AG04449 (cell line): ENCODE measurements at regions not wholly inside any gene's neighbourhood (a gene's known extent, or its start where the extent isn't known, plus 50 kb on each side); places are given as distances from the start of the nearest gene placed in this dataset.

ENCODE experiments used
- CTCF ChIA-PET: fragments of 350-600 bp; formaldehyde crosslinking; extraction: SDS; loops from one replicate; lab custom pipeline; 2021; ENCODE audit warnings: antibody characterized with exemption; lab: Yijun Ruan, JAX
- POLR2A ChIA-PET: fragments of 400-600, 350-600 bp; formaldehyde crosslinking; extraction: SDS; loops from one replicate; lab custom pipeline; 2020; ENCODE audit warnings: antibody characterized with exemption, inconsistent platforms; lab: Yijun Ruan, JAX
- DNase-seq: peaks from one replicate; pipeline ENCODE4 v3.0.0-alpha.2; 2010; ENCODE audit warnings: low read depth, low spot score
- H3K4me3 ChIP-seq: 2 replicates; pipeline ENCODE4 v1.5.1; 2011; ENCODE audit warnings: low read depth, mild to moderate bottlenecking, control low read depth, low read length
- TF ChIP-seq, protein P1 (sequence below): IDR thresholded peaks from one replicate; pipeline ENCODE4 v1.5.1; 2011; ENCODE audit warnings: mild to moderate bottlenecking, moderate library complexity, low read length, control low read depth, inconsistent platforms; ENCODE audit not compliant: insufficient read depth; ENCODE audit errors: missing control alignments

DNA sequence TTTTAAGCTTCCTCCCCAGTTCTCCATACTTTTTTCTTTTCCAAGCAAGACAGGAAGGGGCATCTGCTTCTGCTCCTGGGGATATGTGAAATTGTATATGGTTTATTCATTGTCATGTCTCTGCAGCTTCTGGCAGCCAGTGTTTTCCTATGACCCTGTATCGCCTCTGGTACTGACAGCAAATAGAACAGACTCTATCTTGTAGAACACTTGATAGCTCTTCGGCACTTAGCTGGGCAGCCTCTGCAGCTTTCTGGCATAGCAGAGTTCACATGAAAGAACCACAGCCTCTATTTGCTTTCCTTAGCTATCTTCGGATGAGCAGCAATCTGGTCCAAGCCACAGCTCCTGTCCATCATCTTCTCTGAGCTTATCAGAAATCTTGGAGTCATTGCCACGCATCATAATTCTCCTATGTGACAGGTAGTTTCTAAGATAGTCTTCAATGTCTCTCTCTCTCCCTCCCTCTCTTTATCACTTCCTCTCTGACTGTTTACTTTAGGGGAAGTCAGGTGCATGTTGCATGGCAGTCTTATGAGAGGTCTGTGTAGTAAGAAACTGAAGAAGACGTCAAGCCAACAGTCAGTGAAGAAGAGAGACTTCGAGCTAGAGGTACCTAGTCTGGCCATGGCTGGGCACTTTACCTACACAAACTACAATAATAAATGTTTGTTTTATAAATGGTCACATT, 627.7 kb upstream of the CDH2 start:
- no peak overlapping the region for H3K4me3 ChIP-seq
- TF ChIP-seq, protein P1, sequence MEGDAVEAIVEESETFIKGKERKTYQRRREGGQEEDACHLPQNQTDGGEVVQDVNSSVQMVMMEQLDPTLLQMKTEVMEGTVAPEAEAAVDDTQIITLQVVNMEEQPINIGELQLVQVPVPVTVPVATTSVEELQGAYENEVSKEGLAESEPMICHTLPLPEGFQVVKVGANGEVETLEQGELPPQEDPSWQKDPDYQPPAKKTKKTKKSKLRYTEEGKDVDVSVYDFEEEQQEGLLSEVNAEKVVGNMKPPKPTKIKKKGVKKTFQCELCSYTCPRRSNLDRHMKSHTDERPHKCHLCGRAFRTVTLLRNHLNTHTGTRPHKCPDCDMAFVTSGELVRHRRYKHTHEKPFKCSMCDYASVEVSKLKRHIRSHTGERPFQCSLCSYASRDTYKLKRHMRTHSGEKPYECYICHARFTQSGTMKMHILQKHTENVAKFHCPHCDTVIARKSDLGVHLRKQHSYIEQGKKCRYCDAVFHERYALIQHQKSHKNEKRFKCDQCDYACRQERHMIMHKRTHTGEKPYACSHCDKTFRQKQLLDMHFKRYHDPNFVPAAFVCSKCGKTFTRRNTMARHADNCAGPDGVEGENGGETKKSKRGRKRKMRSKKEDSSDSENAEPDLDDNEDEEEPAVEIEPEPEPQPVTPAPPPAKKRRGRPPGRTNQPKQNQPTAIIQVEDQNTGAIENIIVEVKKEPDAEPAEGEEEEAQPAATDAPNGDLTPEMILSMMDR, result no peak
- ChIA-PET CTCF (no interaction called here), POLR2A (no interaction called here)
- DNase-seq, result no peak

DNA sequence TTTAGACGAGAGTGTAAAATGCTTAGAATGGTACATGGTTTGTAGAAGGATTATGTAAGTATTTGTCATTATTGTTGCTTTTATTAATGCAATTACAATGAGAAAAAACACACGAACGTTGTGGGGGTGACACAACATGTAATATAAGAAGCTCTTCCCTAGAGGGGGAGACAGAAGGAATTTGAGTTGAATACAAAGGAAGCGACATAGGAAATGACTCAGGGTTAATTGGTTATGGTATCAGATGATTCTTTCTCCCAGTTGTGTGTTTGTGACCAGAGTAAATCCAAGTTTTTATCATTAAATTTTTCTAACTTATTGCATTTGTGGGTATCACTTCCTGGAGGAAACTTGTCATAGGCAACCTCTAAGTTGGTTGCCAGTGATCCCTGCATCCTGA, 625.6 kb upstream of the CDH2 start:
- no peak overlapping the region for H3K4me3 ChIP-seq
- TF ChIP-seq, protein P1, result no peak
- DNase-seq, result no peak
- POLR2A ChIA-PET, result no interaction called here
- CTCF ChIA-PET, result interaction anchor here (1.1 kb wide), 1 partner anchor 9 kb away, joined by 3 read pairs; no protein-coding TSS in a partner anchor

DNA sequence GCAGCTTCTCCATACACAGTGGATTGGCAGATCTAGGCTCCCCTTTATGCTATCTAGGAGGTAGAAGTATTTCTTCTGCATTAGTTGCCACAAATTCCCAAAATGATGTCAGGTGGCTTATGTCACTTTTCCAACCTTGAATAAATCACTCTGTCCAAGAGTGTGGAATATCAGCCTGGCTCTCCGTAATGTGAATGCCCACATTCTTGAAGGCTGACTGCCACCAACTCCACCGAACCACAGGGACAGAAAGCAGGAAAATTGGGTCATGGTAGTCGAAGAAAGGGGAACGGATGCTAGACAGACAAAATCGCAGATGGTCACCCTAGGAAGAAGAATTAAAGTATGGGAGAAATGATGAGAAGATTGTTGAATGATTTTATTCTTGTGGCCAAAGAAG, 624.9 kb upstream of the CDH2 start:
- no peak for DNase-seq
- CTCF ChIA-PET, result interaction anchor here (1.1 kb wide), 1 partner anchor 10 kb away, joined by 3 read pairs; no protein-coding TSS in a partner anchor
- POLR2A ChIA-PET, result no interaction called here
- TF ChIP-seq, protein P1, result no peak
- H3K4me3 ChIP-seq, result no peak overlapping the region

DNA sequence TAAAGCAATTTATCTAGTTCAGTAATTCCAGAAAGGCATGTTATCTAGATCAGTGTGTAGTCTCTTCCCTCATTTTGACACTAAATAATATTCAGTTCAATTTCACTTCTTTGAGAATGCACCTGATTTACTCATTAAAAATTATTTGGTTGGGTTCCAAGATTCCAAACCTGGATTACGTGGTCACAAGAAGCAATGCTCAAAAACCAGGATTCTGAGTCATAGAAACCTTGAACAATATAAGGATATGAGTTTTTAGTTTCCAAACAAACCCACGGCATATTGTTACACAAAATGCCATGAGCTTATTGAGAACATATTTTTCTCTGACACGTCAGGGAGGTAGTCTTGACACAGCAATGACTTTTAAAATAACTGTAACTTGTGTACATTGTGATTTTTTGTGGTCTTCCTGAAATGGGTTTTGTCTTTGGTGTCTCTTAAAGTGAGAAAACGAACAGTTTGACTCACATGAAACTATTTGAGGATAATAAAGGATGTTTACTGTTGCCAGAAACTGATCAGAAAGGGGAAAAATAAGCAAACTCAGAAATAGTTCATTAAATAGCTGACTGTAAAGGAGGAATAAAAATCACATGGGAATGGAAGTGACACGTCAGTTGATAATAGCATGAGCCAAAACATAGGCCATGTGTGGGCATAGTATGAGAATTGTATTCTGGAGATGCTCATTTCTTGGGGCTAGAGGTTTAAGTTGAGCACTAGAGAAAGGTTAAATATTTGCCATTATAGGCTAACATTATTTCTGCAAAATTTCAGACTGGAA, 617.7 kb upstream of the CDH2 start:
- ChIA-PET POLR2A (no interaction called here), CTCF (no interaction called here)
- no peak overlapping the region for H3K4me3 ChIP-seq
- no peak for DNase-seq
- TF ChIP-seq, protein P1, result no peak

DNA sequence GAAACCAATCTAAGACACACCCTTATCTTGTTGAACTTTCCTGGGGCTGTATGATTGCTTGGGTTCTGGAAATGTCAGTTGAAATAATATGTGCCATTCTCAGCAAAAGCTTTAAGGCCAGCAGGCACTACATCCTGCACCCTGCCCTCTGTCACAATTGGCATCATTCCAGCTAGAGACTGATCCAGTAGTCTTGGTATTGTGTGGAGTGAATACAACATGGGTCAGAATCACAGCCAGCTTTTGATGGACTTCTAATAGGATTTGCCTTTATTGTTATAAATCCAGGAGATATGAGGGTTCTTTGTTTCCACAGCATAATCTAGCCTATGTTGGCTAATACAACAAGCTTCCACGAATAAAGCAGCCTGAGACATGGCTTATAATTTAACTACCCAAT, 617.0 kb upstream of the CDH2 start:
- CTCF ChIA-PET, result no interaction called here
- no peak for DNase-seq
- TF ChIP-seq, protein P1, result no peak
- POLR2A ChIA-PET, result no interaction called here
- H3K4me3 ChIP-seq, result no peak overlapping the region

DNA sequence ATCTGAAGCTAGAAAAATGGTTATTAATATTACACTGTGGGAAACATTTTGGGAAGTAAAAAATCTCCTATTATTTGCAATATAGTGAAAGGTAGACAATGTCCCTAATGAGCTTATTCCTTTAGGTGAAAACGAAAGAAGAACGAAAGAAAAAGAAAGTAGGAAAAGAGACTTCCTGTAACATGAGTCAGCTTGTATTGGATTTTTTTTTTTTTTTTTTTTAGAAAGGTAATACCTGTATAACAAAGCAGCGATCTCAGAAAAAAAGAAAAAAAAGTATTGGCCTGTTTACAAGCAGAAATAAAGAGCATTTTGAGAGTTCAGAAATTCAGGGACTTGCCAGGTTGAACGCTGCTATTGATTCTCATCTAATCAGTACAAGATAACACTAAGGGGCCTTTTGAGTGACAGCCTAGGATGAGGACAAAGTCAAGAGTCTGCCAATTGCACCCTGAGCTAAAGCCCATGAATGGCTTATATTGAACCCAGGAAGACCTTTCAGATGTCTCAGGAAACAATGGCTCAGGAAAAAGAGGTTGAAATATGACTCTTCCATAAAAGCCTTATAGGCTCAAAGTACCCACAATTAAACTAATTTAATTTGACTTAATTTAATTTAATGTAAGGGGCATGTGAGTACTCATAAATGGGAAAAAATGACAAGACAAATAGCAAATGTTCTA, 615.6 kb upstream of the CDH2 start:
- ChIA-PET CTCF (no interaction called here), POLR2A (no interaction called here)
- no peak overlapping the region for H3K4me3 ChIP-seq
- DNase-seq, result no peak
- TF ChIP-seq, protein P1, result no peak
